GM12892 (cell line): ENCODE measurements at regions not wholly inside any gene's neighbourhood (a gene's known extent, or its start where the extent isn't known, plus 50 kb on each side); places are given as distances from the start of the nearest gene placed in this dataset.

Experiments
- DNase-seq: peaks from one replicate; pipeline ENCODE4 v3.0.0; 2011; ENCODE audit not compliant: insufficient read length
- FAIRE-seq: peaks from 2 replicates; lab custom pipeline; 2011; peaks lifted over from hg19 to GRCh38; lab: Jason Lieb, UNC
- POLR2A ChIP-seq: IDR thresholded peaks from 2 replicates; pipeline ENCODE4 v1.6.1; 2011; ENCODE audit warnings: low read depth, low read length, control low read depth
- POLR2AphosphoS5 ChIP-seq: IDR thresholded peaks from 2 replicates; pipeline ENCODE4 v1.6.1; 2011; ENCODE audit warnings: low read depth, low read length, control low read depth
- TAF1 ChIP-seq: IDR thresholded peaks from 2 replicates; pipeline ENCODE4 v1.6.1; 2011; ENCODE audit warnings: low read depth, mild to moderate bottlenecking, control low read depth, low read length, borderline replicate concordance

DNA sequence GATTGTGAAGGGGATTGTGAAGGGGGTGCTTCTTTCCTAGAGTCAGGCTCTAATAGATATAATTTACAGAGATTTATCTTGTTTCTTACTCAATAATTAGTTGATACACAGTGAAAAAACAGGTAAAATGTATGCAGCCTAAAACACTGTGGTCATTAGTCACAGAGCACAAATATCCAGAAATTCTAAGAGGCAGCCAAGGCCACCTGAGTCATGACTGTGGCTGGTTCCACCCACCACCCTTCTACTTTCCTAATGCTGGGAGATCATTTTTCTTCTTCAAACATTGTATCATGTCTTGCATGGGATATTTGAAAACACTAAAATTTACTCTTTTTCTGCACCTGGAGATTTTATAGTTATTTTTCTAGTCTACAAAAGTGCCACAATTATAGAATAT is 181.6 kb downstream of the OTOR start:
- TF ChIP-seq POLR2AphosphoS5 (no peak), TAF1 (no peak), POLR2A (no peak)
- DNase-seq = no peak
- no peak for FAIRE-seq

DNA sequence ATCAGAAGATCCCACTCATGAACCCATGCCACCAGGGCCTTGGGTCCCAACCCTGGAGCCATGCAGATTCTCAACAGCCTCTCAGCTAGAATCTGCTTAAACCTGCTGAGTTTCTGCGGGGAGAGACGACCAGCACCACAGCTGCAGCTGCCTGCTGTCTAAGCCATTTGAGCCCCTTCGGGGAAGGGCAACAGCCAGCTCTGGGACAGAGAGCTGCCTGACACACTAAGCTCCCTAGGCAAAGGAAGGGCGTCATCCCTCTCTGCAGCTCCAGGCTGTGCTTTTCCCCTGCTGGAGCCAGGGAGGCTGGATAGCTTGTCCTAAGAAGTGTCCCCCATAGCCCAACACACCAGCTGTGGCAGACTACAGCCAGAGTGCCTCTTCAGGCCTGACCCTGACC is 182.5 kb downstream of the OTOR start:
- TF ChIP-seq POLR2AphosphoS5 = no peak
- TF ChIP-seq TAF1 = no peak
- no peak for TF ChIP-seq POLR2A
- FAIRE-seq (no peak), DNase-seq (no peak)

DNA sequence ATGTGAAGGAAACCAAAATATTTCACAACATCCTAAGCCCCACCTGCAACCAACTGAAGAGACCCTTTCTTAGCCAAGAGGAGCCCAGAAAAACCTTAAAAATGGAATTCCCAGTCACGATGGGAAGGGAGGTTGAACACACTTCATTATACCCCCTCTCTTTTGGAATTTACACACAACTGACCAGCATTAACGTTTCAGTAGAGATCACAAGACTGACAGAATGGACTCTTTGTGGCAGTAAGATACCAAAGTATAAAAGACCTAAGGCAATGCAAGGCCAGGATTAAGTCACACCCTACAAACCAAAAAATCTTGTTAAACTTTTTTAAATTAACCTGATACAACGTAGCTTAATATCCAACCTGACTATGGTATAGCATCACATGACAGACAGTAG is 190.9 kb downstream of the OTOR start:
- DNase-seq = no peak
- TF ChIP-seq POLR2AphosphoS5 (no peak), POLR2A (no peak), TAF1 (no peak)
- no peak for FAIRE-seq

DNA sequence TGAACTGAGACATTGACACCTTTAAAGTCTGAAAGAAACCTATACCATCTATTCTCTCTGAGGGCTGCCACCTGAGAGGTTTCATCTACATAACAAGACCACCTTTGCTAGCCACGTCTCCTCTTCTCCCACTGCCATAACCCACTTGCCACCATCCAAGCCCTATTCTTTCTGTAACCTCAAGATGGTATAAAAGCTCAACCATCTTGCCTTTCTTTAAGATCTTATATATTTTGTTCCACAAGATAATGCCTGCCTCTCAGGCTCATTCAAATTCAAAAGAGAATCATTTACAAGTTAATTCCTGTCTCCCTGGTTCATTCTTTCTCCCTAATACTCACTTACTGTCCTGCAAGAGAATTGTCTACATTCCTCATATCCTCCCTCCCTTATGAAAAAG is 192.5 kb downstream of the OTOR start:
- TF ChIP-seq POLR2AphosphoS5 (no peak), TAF1 (no peak), POLR2A (no peak)
- no peak for FAIRE-seq
- no peak for DNase-seq

DNA sequence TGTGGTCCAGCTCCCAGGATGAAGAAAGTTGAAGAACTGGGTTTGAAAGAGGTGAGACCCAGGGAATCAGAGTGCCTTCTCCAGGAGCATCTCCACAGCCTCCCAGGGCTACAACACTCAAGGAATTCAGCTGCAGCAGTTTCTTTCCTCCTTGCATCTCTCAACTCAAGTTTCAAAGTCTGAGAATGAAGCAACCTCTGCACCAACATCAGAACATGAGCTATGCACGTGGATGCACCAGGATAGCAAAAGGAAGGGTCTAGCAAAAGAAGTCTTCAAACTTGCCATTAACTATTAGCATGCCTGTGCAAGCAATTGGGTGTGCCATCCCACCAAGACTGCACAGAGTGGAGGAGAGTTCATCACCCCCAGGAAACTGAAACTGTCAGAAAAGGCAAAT is 193.9 kb downstream of the OTOR start:
- FAIRE-seq = no peak

DNA sequence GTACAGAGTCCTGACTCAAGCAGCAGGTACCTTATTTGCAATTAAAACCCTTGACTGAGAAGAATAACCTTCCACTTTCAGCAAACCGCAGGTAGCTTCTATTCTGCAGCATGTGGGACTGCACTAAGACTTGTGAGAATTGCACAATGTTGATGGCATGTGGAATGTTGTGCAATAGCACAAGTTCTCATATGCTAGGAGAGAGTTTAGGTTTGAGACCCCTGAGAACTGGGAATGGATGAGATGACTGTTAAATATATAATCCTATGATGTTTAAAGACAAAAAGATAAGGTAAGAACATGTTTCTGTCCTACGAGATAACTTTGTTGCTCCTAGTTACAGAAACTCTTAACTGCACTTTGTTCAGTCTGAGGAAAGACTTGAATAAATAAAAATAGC is 194.6 kb downstream of the OTOR start:
- no peak for TF ChIP-seq POLR2A
- no peak for TF ChIP-seq TAF1
- no peak for TF ChIP-seq POLR2AphosphoS5
- DNase-seq (no peak), FAIRE-seq (no peak)

More for the DNA sequence above, 193.9 kb downstream of the OTOR start:
- no peak for DNase-seq
- no peak for TF ChIP-seq POLR2A
- TF ChIP-seq POLR2AphosphoS5 = no peak
- no peak for TF ChIP-seq TAF1

DNA sequence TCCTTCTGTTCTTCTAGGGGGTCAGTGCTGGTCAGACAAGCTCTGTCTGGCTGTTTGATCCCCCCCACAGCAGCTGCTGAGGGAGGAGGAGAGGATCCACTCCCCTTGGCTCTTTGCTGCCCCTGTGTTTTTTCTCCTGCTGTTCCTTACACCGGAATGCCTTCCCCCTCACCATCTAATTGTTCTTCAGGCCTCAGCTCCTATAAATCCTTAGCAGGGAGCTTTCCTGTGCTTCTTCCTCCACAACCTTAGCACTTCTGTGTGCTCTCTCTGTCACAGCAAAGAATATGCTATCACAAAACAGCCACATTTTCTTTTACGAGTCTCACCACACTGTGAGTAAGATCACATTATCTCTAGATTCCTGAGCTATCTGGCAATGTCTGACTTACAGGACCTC is 196.6 kb downstream of the OTOR start:
- no peak for TF ChIP-seq TAF1
- TF ChIP-seq POLR2AphosphoS5 = no peak
- no peak for TF ChIP-seq POLR2A
- FAIRE-seq = no peak
- DNase-seq = no peak

DNA sequence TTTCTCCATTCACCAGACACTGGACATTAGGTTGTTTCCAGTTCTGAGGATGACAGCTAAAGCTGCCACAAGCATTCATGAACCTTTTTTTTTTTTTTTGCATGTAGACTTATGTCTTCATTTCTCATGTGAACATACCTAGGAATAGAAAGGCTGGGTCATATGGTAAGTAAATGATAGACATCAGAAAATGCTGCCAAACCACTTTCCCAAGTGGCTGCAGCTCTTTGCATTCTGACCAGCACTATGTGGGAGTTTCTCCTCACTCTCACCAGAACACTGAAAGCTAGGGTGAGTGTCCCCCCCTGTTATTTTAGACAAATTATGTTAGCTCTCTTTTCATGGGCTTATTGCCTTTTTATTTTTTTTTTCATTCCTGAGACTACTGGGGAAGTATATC is 197.5 kb downstream of the OTOR start:
- DNase-seq (no peak), FAIRE-seq (no peak)
- no peak for TF ChIP-seq POLR2A
- TF ChIP-seq POLR2AphosphoS5 = no peak
- TF ChIP-seq TAF1 = no peak

DNA sequence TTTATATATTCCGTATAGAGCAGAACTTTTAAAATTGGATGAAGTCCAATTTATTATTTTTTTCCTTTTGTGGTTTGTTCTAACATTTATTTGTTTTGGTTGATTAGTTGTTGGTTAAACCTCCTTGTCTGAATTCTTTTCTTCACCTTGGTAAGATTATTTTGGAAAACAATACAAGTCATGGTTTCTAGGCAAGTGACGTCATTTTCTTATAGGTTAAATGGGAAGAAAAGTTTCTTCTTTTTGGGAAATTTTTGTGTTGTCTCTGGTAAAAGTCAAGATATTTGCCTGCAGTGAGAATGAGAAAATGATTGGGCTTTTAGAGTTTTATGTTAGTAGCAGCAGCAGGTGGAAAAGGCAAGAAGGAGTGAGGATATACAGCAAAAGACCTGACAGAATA is 197.9 kb downstream of the OTOR start:
- TF ChIP-seq POLR2A = no peak
- no peak for FAIRE-seq
- DNase-seq = no peak

DNA sequence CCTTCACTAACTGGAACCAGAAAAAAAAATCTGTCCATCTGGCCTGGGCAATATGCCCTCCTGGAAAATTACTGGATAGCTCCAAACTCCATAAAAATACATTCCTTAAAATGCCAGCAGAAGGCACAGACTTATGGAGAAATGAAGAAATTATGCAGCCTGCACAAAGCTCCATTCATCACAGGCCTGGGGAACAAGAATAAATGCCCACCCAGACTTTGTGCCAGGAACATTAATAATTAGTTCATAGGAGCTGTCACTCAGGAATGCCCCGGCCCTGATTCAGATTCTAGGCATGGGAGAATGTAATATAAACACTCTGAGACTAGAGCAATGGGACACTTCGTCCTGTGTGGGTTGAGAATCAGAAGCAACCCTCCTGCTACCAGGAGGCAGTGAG is 199.3 kb downstream of the OTOR start:
- DNase-seq (no peak), FAIRE-seq (no peak)
- no peak for TF ChIP-seq TAF1
- TF ChIP-seq POLR2AphosphoS5 = no peak
- no peak for TF ChIP-seq POLR2A

DNA sequence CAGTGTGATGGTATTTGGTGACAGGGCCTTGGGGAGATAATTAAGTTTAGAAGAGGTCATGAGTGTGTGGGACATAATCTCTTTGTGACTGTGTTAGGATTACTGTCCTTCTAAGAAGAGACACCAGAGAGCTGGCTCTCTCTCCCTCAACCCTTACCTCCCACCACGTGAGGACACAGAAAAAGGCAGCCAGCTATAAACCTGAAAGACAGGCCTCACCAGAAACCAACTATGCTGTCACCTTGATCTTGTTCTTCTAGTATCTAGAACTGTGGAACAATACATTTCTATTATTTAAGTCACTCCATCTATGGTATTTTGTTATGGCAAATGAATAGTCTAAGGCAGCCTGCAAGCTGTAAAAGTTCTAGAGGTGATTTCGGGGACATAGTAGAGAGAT is 203.7 kb downstream of the OTOR start:
- TF ChIP-seq TAF1 = no peak
- no peak for TF ChIP-seq POLR2A
- no peak for TF ChIP-seq POLR2AphosphoS5
- FAIRE-seq = no peak
- DNase-seq = no peak

DNA sequence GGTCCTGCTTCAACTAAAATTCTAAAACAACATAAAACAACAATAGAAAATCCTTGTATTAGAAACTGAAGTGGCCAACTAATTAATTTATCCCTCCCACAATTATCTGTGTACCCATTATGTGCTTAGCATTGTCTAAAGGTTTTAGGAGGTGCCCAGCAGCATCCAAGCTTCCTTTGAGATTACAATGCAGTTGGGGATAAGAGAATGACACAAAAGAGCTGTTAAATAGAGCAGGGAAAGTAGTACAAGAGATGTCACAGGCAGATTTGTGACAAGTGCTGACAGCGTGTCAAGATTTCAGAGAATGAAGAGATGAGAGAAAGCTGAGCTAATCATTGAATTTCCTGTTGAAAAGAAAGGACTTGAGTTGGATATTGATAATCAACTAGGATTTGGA is 204.8 kb downstream of the OTOR start:
- FAIRE-seq (no peak), DNase-seq (no peak)
- TF ChIP-seq TAF1 (no peak), POLR2AphosphoS5 (no peak), POLR2A (no peak)

DNA sequence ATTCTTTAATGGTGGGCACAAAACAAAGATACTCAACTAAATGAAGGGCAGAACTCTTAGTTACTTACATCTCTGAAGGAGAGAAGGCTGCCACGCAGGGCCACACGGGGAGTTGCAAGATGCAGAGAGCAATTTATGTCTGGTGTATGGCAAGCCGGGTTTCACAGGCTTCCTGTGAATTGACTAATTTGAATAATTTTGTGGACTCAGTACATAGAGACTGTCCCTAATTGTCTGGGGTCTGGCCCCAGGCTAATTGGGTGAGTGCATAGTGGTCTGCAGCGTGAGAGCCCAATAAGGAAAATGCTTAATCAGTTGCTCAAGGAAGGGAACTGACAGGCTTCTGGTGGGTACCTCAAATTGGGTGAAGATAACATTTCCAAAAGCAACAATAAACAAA is 205.7 kb downstream of the OTOR start:
- FAIRE-seq = no peak

More for the DNA sequence above, 205.7 kb downstream of the OTOR start:
- TF ChIP-seq POLR2AphosphoS5 = no peak
- no peak for TF ChIP-seq POLR2A
- TF ChIP-seq TAF1 = no peak
- no peak for DNase-seq
